Esophagus squamous epithelium (tissue), 4 donors: ENCODE measurements at regions not wholly inside any gene's neighbourhood (a gene's known extent, or its start where the extent isn't known, plus 50 kb on each side); places are given as distances from the start of the nearest gene placed in this dataset.
"Not testable (repeated sequence)": the region's sequence is repeated elsewhere in the genome, so short reads cannot be mapped to it uniquely, and the experiment has no call there.

Experiments used
- CTCF ChIP-seq, 6 experiments: fragments of 450-650 bp in 4 of 6; fragments of 200-600 bp in 2 of 6; sonication (generic) in 2 of 6; IDR thresholded peaks; one replicate each; pipeline ENCODE4 v1.5.1; 2016 to 2019; ENCODE audit warnings: antibody characterized with exemption in 6 of 6, mild to moderate bottlenecking in 4 of 6, moderate library complexity in 4 of 6
- POLR2A ChIP-seq, 4 donors: fragments of 450-650 bp; IDR thresholded peaks; one replicate each; pipeline ENCODE4 v1.6.1; 2017; ENCODE audit warnings: antibody characterized with exemption in 4 of 4, mild to moderate bottlenecking in 4 of 4, moderate library complexity in 3 of 4

DNA sequence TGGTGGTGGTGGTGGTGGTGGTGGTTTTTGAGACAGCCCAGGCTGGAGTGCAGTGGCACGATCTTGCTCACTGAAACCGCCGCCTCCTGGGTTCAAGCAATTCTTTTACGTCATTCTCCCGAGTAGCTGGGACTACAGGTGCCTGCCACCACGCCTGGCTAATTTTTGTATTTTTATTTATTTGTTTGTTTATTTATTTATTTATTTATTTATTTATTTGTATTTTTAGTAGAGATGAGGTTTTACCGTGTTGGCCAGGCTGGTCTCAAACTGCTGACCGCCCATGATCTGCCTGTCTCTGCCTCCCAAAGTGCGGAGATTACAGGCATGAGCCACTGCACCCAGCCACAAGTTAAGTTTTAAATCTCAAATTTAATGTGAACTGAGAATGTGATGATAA lies 126.5 kb downstream of the PCDH18 start:
- TF ChIP-seq CTCF, POLR2A (IDR thresholded peaks at IDR 0.05): not testable (repeated sequence)
